ENCODE measurements at regions not wholly inside any gene's neighbourhood (a gene's known extent, or its start where the extent isn't known, plus 50 kb on each side); places are given as distances from the start of the nearest gene placed in this dataset.
"Not testable (repeated sequence)": the region's sequence is repeated elsewhere in the genome, so short reads cannot be mapped to it uniquely, and the experiment has no call there.

- no peak for DNase-seq (ENCODE audit: extremely low read depth, insufficient read length)
- H3K4me3 ChIP-seq (replicated peaks; ENCODE audit: low read depth, low read length), result no peak overlapping the region
- TF ChIP-seq CTCF (IDR thresholded peaks at IDR 0.05; ENCODE audit: insufficient read depth, low read length, poor library complexity, severe bottlenecking), result no peak
- no peaks in the 10 kb centered on the region for H3K27me3 ChIP-seq (replicated peaks; ENCODE audit: control insufficient read depth, insufficient read depth, low read length)
- no peaks in the 10 kb centered on the region for H3K36me3 ChIP-seq (ENCODE audit: control insufficient read depth, insufficient read depth, low read length)
These were observed 51.5 kb upstream of the IFNE start for GRCh38 chr9:21533597-21533996.

GRCh38 chr9:21535396-21535795 lies 53.3 kb upstream of the IFNE start:
- no peak for DNase-seq (ENCODE audit: extremely low read depth, insufficient read length)
- Histone ChIP-seq H3K27me3 (replicated peaks; ENCODE audit: control insufficient read depth, insufficient read depth, low read length) (no peaks in the 10 kb centered on the region), H3K36me3 (ENCODE audit: control insufficient read depth, insufficient read depth, low read length) (no peaks in the 10 kb centered on the region), H3K4me3 (replicated peaks; ENCODE audit: low read depth, low read length) (no peak overlapping the region)
- TF ChIP-seq CTCF (IDR thresholded peaks at IDR 0.05; ENCODE audit: insufficient read depth, low read length, poor library complexity, severe bottlenecking), result no peak

- no peaks in the 10 kb centered on the region for H3K27me3 ChIP-seq (replicated peaks; ENCODE audit: control insufficient read depth, insufficient read depth, low read length)
- TF ChIP-seq CTCF (IDR thresholded peaks at IDR 0.05; ENCODE audit: insufficient read depth, low read length, poor library complexity, severe bottlenecking), result no peak
- no peaks in the 10 kb centered on the region for H3K36me3 ChIP-seq (ENCODE audit: control insufficient read depth, insufficient read depth, low read length)
- no peak overlapping the region for H3K4me3 ChIP-seq (replicated peaks; ENCODE audit: low read depth, low read length)
- DNase-seq (ENCODE audit: extremely low read depth, insufficient read length), result no peak
These were observed 60.7 kb upstream of the IFNE start for GRCh38 chr9:21542787-21543186.

- no peak for TF ChIP-seq CTCF (IDR thresholded peaks at IDR 0.05; ENCODE audit: insufficient read depth, low read length, poor library complexity, severe bottlenecking)
- H3K36me3 ChIP-seq (ENCODE audit: control insufficient read depth, insufficient read depth, low read length), result no peaks in the 10 kb centered on the region
- no peak for DNase-seq (ENCODE audit: extremely low read depth, insufficient read length)
These were observed 61.1 kb upstream of the IFNE start for GRCh38 chr9:21543187-21543586.

GRCh38 chr9:21543816-21544215 lies 61.7 kb upstream of the IFNE start:
- not testable (repeated sequence) for DNase-seq (ENCODE audit: extremely low read depth, insufficient read length); H3K27me3 ChIP-seq (replicated peaks; ENCODE audit: control insufficient read depth, insufficient read depth, low read length); H3K36me3 ChIP-seq (ENCODE audit: control insufficient read depth, insufficient read depth, low read length); H3K4me3 ChIP-seq (replicated peaks; ENCODE audit: low read depth, low read length)

More at GRCh38 chr9:21543187-21543586, 61.1 kb upstream of the IFNE start:
- Histone ChIP-seq H3K4me3 (replicated peaks; ENCODE audit: low read depth, low read length) (no peak overlapping the region), H3K27me3 (replicated peaks; ENCODE audit: control insufficient read depth, insufficient read depth, low read length) (no peaks in the 10 kb centered on the region)

GRCh38 chr9:21546949-21547348 lies 64.8 kb upstream of the IFNE start:
- H3K4me3 ChIP-seq (replicated peaks; ENCODE audit: low read depth, low read length), result no peak overlapping the region
- no peaks in the 10 kb centered on the region for H3K27me3 ChIP-seq (replicated peaks; ENCODE audit: control insufficient read depth, insufficient read depth, low read length)
- DNase-seq (ENCODE audit: extremely low read depth, insufficient read length), result no peak
- no peaks in the 10 kb centered on the region for H3K36me3 ChIP-seq (ENCODE audit: control insufficient read depth, insufficient read depth, low read length)
- TF ChIP-seq CTCF (IDR thresholded peaks at IDR 0.05; ENCODE audit: insufficient read depth, low read length, poor library complexity, severe bottlenecking), result no peak

All from GM06990 (cell line).